ENCODE measurements at regions not wholly inside any gene's neighbourhood (a gene's known extent, or its start where the extent isn't known, plus 50 kb on each side); places are given as distances from the start of the nearest gene placed in this dataset.

GRCh38 chr9:91491624-91492023 lies 68.0 kb upstream of the NFIL3 start:
- Histone ChIP-seq H3K4me2 (ENCODE audit: unreplicated experiment) (no peak overlapping the region), H3K4me1 (ENCODE audit: insufficient read depth) (peaks cover 45% of the 10 kb centered on the region), H3K79me2 (ENCODE audit: insufficient read depth) (no peaks in the 10 kb centered on the region), H3K4me3 (no peak overlapping the region), H3F3A (ENCODE audit: insufficient read depth) (peaks cover 42% of the 10 kb centered on the region), H2AFZ (no peak overlapping the region), H3K27ac (no peak overlapping the region), H3K9ac (no peak overlapping the region), H3K9me2 (ENCODE audit: insufficient read depth) (no peaks in the 10 kb centered on the region), H3K27me3 (replicated peaks; ENCODE audit: insufficient read depth) (no peaks in the 10 kb centered on the region), H3K9me3 (ENCODE audit: low read depth) (no peaks in the 10 kb centered on the region), H3K36me3 (ENCODE audit: low read depth) (no peaks in the 10 kb centered on the region), H4K20me1 (ENCODE audit: insufficient read depth) (no peaks in the 10 kb centered on the region)
- in situ Hi-C loops (cut with MboI): no loop called here
- DNase-seq: no peak
- TF ChIP-seq EZH2 (IDR thresholded peaks at IDR 0.05; ENCODE audit: insufficient read depth, poor library complexity, severe bottlenecking) (no peak), EZH2phosphoT487 (IDR thresholded peaks at IDR 0.05; ENCODE audit: insufficient read depth, low read depth) (no peak)
- WGBS, 2 experiments (ENCODE audit: low coverage in 1 of 2, low lambda C conversion rate in 2 of 2, missing lambda C conversion rate in 2 of 2): 82 to 86% methylated on average over 9 of the region's 9 CpGs

DNA sequence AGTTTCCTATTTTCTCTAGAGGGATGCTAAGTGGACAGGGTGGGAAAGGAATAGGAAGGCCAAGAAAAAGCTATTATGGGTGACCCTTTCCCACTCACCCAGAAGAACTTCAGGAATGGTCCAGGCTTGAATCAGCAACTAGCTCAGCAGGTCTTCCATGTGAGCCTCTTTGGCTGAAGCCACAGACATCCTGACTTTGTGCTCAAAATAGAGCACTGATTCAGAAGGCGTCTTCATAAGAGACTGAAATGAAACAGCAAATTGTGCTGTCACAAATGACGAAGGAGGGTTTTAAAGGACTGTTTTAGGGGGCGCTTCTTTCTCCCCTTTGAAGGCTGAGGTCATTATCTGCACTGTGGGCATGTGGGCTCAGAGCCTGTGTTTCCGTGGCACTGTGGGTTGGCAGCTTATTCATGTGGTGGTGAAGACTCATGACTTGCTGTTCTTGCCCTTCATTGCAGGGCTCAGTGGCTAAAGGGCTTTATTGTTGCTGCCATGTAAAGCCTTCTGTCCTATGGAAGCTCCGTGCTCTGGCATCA lies 65.8 kb upstream of the NFIL3 start:
- no peaks in the 10 kb centered on the region for H4K20me1 ChIP-seq (ENCODE audit: insufficient read depth)
- in situ Hi-C loops (cut with MboI): no loop called here
- no peaks in the 10 kb centered on the region for H3K9me3 ChIP-seq (ENCODE audit: low read depth)
- TF ChIP-seq EZH2phosphoT487 (IDR thresholded peaks at IDR 0.05; ENCODE audit: insufficient read depth, low read depth) (no peak), EZH2 (IDR thresholded peaks at IDR 0.05; ENCODE audit: insufficient read depth, poor library complexity, severe bottlenecking) (no peak)
- peaks cover 30% of the 10 kb centered on the region for H3K4me1 ChIP-seq (ENCODE audit: insufficient read depth)
- no peaks in the 10 kb centered on the region for H3K9me2 ChIP-seq (ENCODE audit: insufficient read depth)
- 36 to 41% methylated on average over 5 of the region's 5 CpGs for WGBS, 2 experiments (ENCODE audit: low coverage in 1 of 2, low lambda C conversion rate in 2 of 2, missing lambda C conversion rate in 2 of 2)
- H3K4me3 ChIP-seq: no peak overlapping the region
- H3K36me3 ChIP-seq (ENCODE audit: low read depth): no peaks in the 10 kb centered on the region
- peak overlapping the region; percentile 70 for H3K9ac ChIP-seq
- H3K27ac ChIP-seq: peak overlapping the region; percentile 87
- H3K27me3 ChIP-seq (replicated peaks; ENCODE audit: insufficient read depth): no peaks in the 10 kb centered on the region
- peak; percentile 88 for DNase-seq
- peaks cover 30% of the 10 kb centered on the region for H3F3A ChIP-seq (ENCODE audit: insufficient read depth)
- H2AFZ ChIP-seq: peak overlapping the region; percentile 54
- no peaks in the 10 kb centered on the region for H3K79me2 ChIP-seq (ENCODE audit: insufficient read depth)
- peak overlapping the region; percentile 53 for H3K4me2 ChIP-seq (ENCODE audit: unreplicated experiment)

DNA sequence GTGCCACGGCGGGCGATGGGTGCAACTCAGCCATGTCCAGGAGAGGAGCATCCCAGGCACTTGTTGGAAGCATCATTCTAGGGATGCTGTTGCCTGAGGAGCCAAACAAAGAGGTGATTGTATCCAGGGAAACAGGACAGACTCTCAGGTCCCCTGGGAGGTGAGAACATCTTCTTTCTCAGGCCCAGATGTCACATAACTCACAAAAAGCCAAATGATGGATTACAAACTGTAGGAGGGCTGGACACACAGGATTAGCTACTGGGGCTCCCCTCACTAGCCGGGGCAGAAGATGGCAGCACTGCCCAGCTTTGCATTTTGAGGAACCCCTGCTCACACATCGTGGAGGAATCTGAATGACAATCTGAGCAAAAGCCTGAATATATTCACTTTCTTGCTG lies 64.7 kb upstream of the NFIL3 start:
- DNase-seq: peak; percentile 45
- H3K9me2 ChIP-seq (ENCODE audit: insufficient read depth): no peaks in the 10 kb centered on the region
- H3F3A ChIP-seq (ENCODE audit: insufficient read depth): peaks cover 33% of the 10 kb centered on the region
- peaks cover 37% of the 10 kb centered on the region for H3K4me1 ChIP-seq (ENCODE audit: insufficient read depth)
- in situ Hi-C loops (cut with MboI): no loop called here
- no peaks in the 10 kb centered on the region for H3K27me3 ChIP-seq (replicated peaks; ENCODE audit: insufficient read depth)
- peak overlapping the region; percentile 87 for H3K27ac ChIP-seq
- no peaks in the 10 kb centered on the region for H3K79me2 ChIP-seq (ENCODE audit: insufficient read depth)
- H3K36me3 ChIP-seq (ENCODE audit: low read depth): no peaks in the 10 kb centered on the region
- TF ChIP-seq EZH2 (IDR thresholded peaks at IDR 0.05; ENCODE audit: insufficient read depth, poor library complexity, severe bottlenecking) (no peak), EZH2phosphoT487 (IDR thresholded peaks at IDR 0.05; ENCODE audit: insufficient read depth, low read depth) (no peak)
- H2AFZ ChIP-seq: no peak overlapping the region
- H3K4me3 ChIP-seq: no peak overlapping the region
- no peaks in the 10 kb centered on the region for H4K20me1 ChIP-seq (ENCODE audit: insufficient read depth)
- H3K4me2 ChIP-seq (ENCODE audit: unreplicated experiment): no peak overlapping the region
- no peaks in the 10 kb centered on the region for H3K9me3 ChIP-seq (ENCODE audit: low read depth)
- 76 to 78% methylated on average over 5 of the region's 5 CpGs for WGBS, 2 experiments (ENCODE audit: low coverage in 1 of 2, low lambda C conversion rate in 2 of 2, missing lambda C conversion rate in 2 of 2)
- peak overlapping the region; percentile 70; the same call in 1 of the 2 replicates for H3K9ac ChIP-seq

DNA sequence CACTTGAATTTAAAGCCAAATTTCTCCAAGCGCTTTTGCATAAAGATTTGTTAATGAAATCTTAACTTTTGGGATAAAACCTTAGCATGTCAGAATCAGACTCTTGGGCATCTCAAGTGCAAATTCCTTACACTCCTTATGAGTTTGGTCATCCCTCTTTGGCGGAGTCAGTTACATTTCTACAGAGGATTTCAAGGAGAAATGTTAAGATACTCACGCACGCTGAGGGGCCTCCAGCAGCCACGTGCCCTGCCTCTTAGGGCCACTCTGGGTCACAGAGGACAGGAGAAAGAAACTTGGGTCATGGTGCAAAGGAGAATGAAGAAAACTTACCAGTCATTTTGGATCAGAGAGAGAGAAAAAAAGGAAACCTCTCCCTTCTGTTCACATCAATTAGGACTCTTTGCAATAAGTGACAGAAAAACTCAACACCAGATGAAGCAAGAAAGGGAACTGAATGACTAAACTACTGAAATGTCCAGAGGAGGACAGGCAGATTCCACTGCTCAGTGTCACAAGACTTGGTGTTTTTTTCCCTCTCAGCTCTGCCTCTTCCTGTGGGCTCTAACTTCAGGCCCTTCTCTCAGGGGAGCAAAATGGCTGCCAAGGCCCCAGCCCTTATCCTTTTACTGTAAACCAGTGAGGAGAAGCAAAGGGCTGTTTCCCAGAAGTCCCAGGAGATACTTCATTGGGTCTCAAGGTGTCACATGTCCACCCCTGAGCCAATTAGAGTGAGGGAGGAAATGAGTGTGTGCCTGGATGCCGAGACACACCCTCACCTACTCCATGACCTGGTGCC lies 63.3 kb upstream of the NFIL3 start:
- in situ Hi-C loops (cut with MboI): no loop called here
- Histone ChIP-seq H3K4me2 (ENCODE audit: unreplicated experiment) (no peak overlapping the region), H3K9ac (peak overlapping the region; percentile 45), H3K27ac (peak overlapping the region; percentile 88), H3K79me2 (ENCODE audit: insufficient read depth) (no peaks in the 10 kb centered on the region), H4K20me1 (ENCODE audit: insufficient read depth) (no peaks in the 10 kb centered on the region), H3K9me2 (ENCODE audit: insufficient read depth) (no peaks in the 10 kb centered on the region), H3K4me1 (ENCODE audit: insufficient read depth) (peaks cover 49% of the 10 kb centered on the region), H3K9me3 (ENCODE audit: low read depth) (no peaks in the 10 kb centered on the region), H2AFZ (peak overlapping the region; percentile 45), H3K27me3 (replicated peaks; ENCODE audit: insufficient read depth) (no peaks in the 10 kb centered on the region), H3F3A (ENCODE audit: insufficient read depth) (peaks cover 33% of the 10 kb centered on the region), H3K36me3 (ENCODE audit: low read depth) (no peaks in the 10 kb centered on the region), H3K4me3 (no peak overlapping the region)
- WGBS, 2 experiments (ENCODE audit: low coverage in 1 of 2, low lambda C conversion rate in 2 of 2, missing lambda C conversion rate in 2 of 2): 86 to 88% methylated on average over 6 of the region's 6 CpGs
- TF ChIP-seq EZH2 (IDR thresholded peaks at IDR 0.05; ENCODE audit: insufficient read depth, poor library complexity, severe bottlenecking) (no peak), EZH2phosphoT487 (IDR thresholded peaks at IDR 0.05; ENCODE audit: insufficient read depth, low read depth) (no peak)
- DNase-seq: peak; percentile 75

Data from GM23248 (cell line).